WTC11 (cell line): ENCODE measurements at regions not wholly inside any gene's neighbourhood (a gene's known extent, or its start where the extent isn't known, plus 50 kb on each side); places are given as distances from the start of the nearest gene placed in this dataset.

Experiments
- CTCF ChIP-seq: fragments of 200-600 bp; IDR thresholded peaks from 2 replicates; pipeline ENCODE4 v1.8.0; 2022; ENCODE audit warnings: antibody characterized with exemption
- EMX1 ChIP-seq: fragments of 250-450 bp; sonication (Bioruptor Pico); IDR thresholded peaks from 2 replicates; pipeline ENCODE4 v1.8.0; 2021; ENCODE audit warnings: mild to moderate bottlenecking
- ESRRA ChIP-seq: sonication (generic); formaldehyde crosslinking; IDR thresholded peaks from 2 replicates; pipeline ENCODE4 v1.8.1; 2022; ENCODE audit warnings: mild to moderate bottlenecking, missing genetic modification reagents, borderline replicate concordance
- PRRX2 ChIP-seq: fragments of 250-450 bp; sonication (Bioruptor Pico); IDR thresholded peaks from 2 replicates; pipeline ENCODE4 v1.8.0; 2021; ENCODE audit warnings: mild to moderate bottlenecking
- ZNF423 ChIP-seq: fragments of 250-450 bp; sonication (Bioruptor Pico); IDR thresholded peaks from 2 replicates; pipeline ENCODE4 v2.1.2; 2022; ENCODE audit warnings: mild to moderate bottlenecking, moderate library complexity

DNA sequence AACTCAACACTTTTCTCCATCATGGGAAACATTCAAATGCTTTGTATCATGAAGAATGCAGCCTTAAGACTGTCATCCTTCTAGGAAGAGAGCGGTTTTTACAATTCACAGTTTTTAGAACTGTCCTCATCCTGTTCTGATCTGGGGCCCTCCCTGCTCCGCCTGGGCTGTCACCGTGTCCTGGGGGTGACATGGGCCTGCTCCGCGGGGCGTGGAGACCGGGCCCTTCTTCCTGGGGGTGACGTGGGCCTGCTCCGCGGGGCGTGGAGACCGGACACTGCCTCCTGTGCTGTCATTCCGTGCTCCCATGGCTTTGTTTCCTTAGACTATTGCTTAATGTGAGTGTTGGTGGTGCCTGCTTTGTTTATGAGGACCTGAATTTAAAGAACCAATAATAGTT lies 122.8 kb downstream of the TMEM18 start:
- TF ChIP-seq ZNF423 (CRISPR knock-in tag) (no peak), EMX1 (CRISPR knock-in tag) (no peak), CTCF (no peak), ESRRA (CRISPR knock-in tag) (no peak), PRRX2 (CRISPR knock-in tag) (no peak)
